GM23338 (cell line): ENCODE measurements at regions not wholly inside any gene's neighbourhood (a gene's known extent, or its start where the extent isn't known, plus 50 kb on each side); places are given as distances from the start of the nearest gene placed in this dataset.

ENCODE experiments used
- ATAC-seq: fragments of 200-7000 bp; cut with Tn5 transposase; 3 replicates; pipeline ENCODE4 v1.9.1; 2020
- DNase-seq: peaks from one replicate; pipeline ENCODE4 v3.0.0-alpha.2; 2015; ENCODE audit warnings: low spot score
- H2AFZ ChIP-seq: fragments of 200-600 bp; sonication (generic); 2 replicates; pipeline ENCODE4 v1.8.0; 2016; ENCODE audit warnings: antibody characterized with exemption, mild to moderate bottlenecking, moderate library complexity
- H3F3A ChIP-seq: fragments of 200-600 bp; sonication (generic); replicated peaks from 2 replicates; pipeline ENCODE4 v1.8.0; 2017; ENCODE audit warnings: antibody characterized with exemption, mixed run types, low read depth
- H3K27ac ChIP-seq: fragments of 200-600 bp; sonication (generic); 2 replicates; pipeline ENCODE4 v1.6.1; 2016; ENCODE audit warnings: low read depth
- H3K27me3 ChIP-seq: fragments of 200-600 bp; sonication (generic); 2 replicates; pipeline ENCODE4 v1.8.0; 2016; ENCODE audit warnings: mild to moderate bottlenecking, mixed run types, moderate library complexity; ENCODE audit not compliant: insufficient read depth
- H3K36me3 ChIP-seq: fragments of 200-600 bp; sonication (generic); 2 replicates; pipeline ENCODE4 v1.8.0; 2016; ENCODE audit warnings: mild to moderate bottlenecking; ENCODE audit not compliant: insufficient read depth
- H3K4me1 ChIP-seq: fragments of 200-600 bp; sonication (generic); 2 replicates; pipeline ENCODE4 v1.8.0; 2016; ENCODE audit warnings: mild to moderate bottlenecking, moderate library complexity; ENCODE audit not compliant: insufficient read depth
- H3K4me2 ChIP-seq: fragments of 200-600 bp; sonication (generic); 2 replicates; pipeline ENCODE4 v1.7.1; 2017; ENCODE audit warnings: mixed run types
- H3K4me3 ChIP-seq: fragments of 200-600 bp; sonication (generic); 2 replicates; pipeline ENCODE4 v1.6.1; 2016; ENCODE audit warnings: mixed run types
- H3K79me2 ChIP-seq: fragments of 200-600 bp; sonication (generic); replicated peaks from 2 replicates; pipeline ENCODE4 v1.8.0; 2017; ENCODE audit warnings: mild to moderate bottlenecking; ENCODE audit not compliant: insufficient read depth
- H3K9me2 ChIP-seq: fragments of 200-600 bp; sonication (generic); 2 replicates; pipeline ENCODE4 v1.8.0; 2017; ENCODE audit not compliant: insufficient read depth
- H4K20me1 ChIP-seq: fragments of 200-600 bp; sonication (generic); replicated peaks from 2 replicates; pipeline ENCODE4 v1.8.0; 2017; ENCODE audit warnings: mild to moderate bottlenecking; ENCODE audit not compliant: insufficient read depth
- H3K27ac Mint-ChIP-seq: 2 replicates; pipeline ENCODE4 v1.8.0; 2020; ENCODE audit warnings: inconsistent platforms, mild to moderate bottlenecking, moderate library complexity, mixed read lengths
- H3K27me3 Mint-ChIP-seq: 3 replicates; pipeline ENCODE4 v1.8.0; 2022; ENCODE audit warnings: low read depth, mild to moderate bottlenecking, moderate library complexity, mixed read lengths, inconsistent platforms; ENCODE audit not compliant: insufficient read depth, poor library complexity
- H3K36me3 Mint-ChIP-seq: 3 replicates; pipeline ENCODE4 v1.8.0; 2021; ENCODE audit warnings: low read depth, mild to moderate bottlenecking, inconsistent platforms, moderate library complexity, mixed read lengths
- H3K4me1 Mint-ChIP-seq: 3 replicates; pipeline ENCODE4 v1.8.0; 2020; ENCODE audit warnings: mild to moderate bottlenecking, inconsistent platforms, mixed read lengths
- H3K4me3 Mint-ChIP-seq: 3 replicates; pipeline ENCODE4 v1.8.0; 2021; ENCODE audit warnings: moderate library complexity, mild to moderate bottlenecking, inconsistent platforms, mixed read lengths
- H3K9me3 Mint-ChIP-seq: 3 replicates; pipeline ENCODE4 v1.8.0; 2020; ENCODE audit warnings: moderate library complexity, mild to moderate bottlenecking, inconsistent platforms, mixed read lengths
- CREB1 ChIP-seq: fragments of 250-450 bp; sonication (Bioruptor Pico); IDR thresholded peaks from 2 replicates; pipeline ENCODE4 v1.5.0; 2020; ENCODE audit warnings: low read depth, mild to moderate bottlenecking, moderate library complexity
- ETS1 ChIP-seq: IDR thresholded peaks from 2 replicates; pipeline ENCODE4 v1.6.1; 2016; ENCODE audit warnings: antibody characterized with exemption
- EZH2 ChIP-seq: fragments of 200-600 bp; sonication (generic); IDR thresholded peaks from one replicate; pipeline ENCODE4 v1.8.0; 2017; ENCODE audit warnings: antibody characterized with exemption, mild to moderate bottlenecking, low read depth; ENCODE audit not compliant: unreplicated experiment
- EZH2phosphoT487 ChIP-seq: fragments of 200-600 bp; sonication (generic); IDR thresholded peaks from one replicate; pipeline ENCODE4 v1.8.1; 2018; ENCODE audit warnings: antibody characterized with exemption; ENCODE audit not compliant: unreplicated experiment
- JUNB ChIP-seq: IDR thresholded peaks from one replicate; pipeline ENCODE4 v1.6.1; 2016; ENCODE audit warnings: antibody characterized with exemption; ENCODE audit not compliant: unreplicated experiment
- NANOG ChIP-seq: IDR thresholded peaks from 2 replicates; pipeline ENCODE4 v1.6.1; 2016; ENCODE audit warnings: antibody characterized with exemption, borderline replicate concordance
- POLR2AphosphoS5 ChIP-seq: IDR thresholded peaks from 2 replicates; pipeline ENCODE4 v1.6.1; 2016; ENCODE audit warnings: antibody characterized with exemption, low read depth
- REST ChIP-seq: IDR thresholded peaks from one replicate; pipeline ENCODE4 v1.6.1; 2018; ENCODE audit warnings: antibody characterized with exemption; ENCODE audit not compliant: unreplicated experiment
- STAT1 ChIP-seq: IDR thresholded peaks from one replicate; pipeline ENCODE4 v1.6.1; 2016; ENCODE audit warnings: antibody characterized with exemption; ENCODE audit not compliant: unreplicated experiment
- ZNF114 ChIP-seq: fragments of 250-450 bp; sonication (Bioruptor Pico); IDR thresholded peaks from 2 replicates; pipeline ENCODE4 v1.5.0; 2020; ENCODE audit warnings: mild to moderate bottlenecking, moderate library complexity
- ZNF331 ChIP-seq: fragments of 250-450 bp; sonication (Bioruptor Pico); IDR thresholded peaks from 2 replicates; pipeline ENCODE4 v1.5.0; 2020; ENCODE audit warnings: low read depth, mild to moderate bottlenecking, moderate library complexity
- TF ChIP-seq, protein P1 (sequence below), 2 experiments: fragments of 200-600 bp in 1 of 2; sonication (generic) in 1 of 2; conservative IDR thresholded peaks; 2 replicates each; pipeline versions ENCODE4 v1.5.1 to v1.6.1; 2016 to 2017; ENCODE audit warnings: antibody characterized with exemption in 2 of 2, low read depth in 2 of 2, mild to moderate bottlenecking in 2 of 2, moderate library complexity in 1 of 2
- TF ChIP-seq, protein P2 (sequence below): fragments of 250-450 bp; sonication (Bioruptor Pico); IDR thresholded peaks from 2 replicates; pipeline ENCODE4 v1.5.0; 2020; ENCODE audit warnings: mild to moderate bottlenecking, moderate library complexity

- no peak overlapping the region for H3K4me2 ChIP-seq
- no peak for TF ChIP-seq NANOG
- no peak for TF ChIP-seq ZNF114 (CRISPR knock-in tag)
- no peak for TF ChIP-seq EZH2phosphoT487
- no peak for TF ChIP-seq POLR2AphosphoS5
- no peak for TF ChIP-seq CREB1 (CRISPR knock-in tag)
- no peak for TF ChIP-seq JUNB
- TF ChIP-seq, protein P1, sequence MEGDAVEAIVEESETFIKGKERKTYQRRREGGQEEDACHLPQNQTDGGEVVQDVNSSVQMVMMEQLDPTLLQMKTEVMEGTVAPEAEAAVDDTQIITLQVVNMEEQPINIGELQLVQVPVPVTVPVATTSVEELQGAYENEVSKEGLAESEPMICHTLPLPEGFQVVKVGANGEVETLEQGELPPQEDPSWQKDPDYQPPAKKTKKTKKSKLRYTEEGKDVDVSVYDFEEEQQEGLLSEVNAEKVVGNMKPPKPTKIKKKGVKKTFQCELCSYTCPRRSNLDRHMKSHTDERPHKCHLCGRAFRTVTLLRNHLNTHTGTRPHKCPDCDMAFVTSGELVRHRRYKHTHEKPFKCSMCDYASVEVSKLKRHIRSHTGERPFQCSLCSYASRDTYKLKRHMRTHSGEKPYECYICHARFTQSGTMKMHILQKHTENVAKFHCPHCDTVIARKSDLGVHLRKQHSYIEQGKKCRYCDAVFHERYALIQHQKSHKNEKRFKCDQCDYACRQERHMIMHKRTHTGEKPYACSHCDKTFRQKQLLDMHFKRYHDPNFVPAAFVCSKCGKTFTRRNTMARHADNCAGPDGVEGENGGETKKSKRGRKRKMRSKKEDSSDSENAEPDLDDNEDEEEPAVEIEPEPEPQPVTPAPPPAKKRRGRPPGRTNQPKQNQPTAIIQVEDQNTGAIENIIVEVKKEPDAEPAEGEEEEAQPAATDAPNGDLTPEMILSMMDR (conservative IDR thresholded peaks at IDR 0.05; ENCODE audit: low read depth in 2 of 2) = no peak
- TF ChIP-seq ZNF331 (CRISPR knock-in tag) = no peak
- TF ChIP-seq ETS1 = no peak
- TF ChIP-seq, protein P2, sequence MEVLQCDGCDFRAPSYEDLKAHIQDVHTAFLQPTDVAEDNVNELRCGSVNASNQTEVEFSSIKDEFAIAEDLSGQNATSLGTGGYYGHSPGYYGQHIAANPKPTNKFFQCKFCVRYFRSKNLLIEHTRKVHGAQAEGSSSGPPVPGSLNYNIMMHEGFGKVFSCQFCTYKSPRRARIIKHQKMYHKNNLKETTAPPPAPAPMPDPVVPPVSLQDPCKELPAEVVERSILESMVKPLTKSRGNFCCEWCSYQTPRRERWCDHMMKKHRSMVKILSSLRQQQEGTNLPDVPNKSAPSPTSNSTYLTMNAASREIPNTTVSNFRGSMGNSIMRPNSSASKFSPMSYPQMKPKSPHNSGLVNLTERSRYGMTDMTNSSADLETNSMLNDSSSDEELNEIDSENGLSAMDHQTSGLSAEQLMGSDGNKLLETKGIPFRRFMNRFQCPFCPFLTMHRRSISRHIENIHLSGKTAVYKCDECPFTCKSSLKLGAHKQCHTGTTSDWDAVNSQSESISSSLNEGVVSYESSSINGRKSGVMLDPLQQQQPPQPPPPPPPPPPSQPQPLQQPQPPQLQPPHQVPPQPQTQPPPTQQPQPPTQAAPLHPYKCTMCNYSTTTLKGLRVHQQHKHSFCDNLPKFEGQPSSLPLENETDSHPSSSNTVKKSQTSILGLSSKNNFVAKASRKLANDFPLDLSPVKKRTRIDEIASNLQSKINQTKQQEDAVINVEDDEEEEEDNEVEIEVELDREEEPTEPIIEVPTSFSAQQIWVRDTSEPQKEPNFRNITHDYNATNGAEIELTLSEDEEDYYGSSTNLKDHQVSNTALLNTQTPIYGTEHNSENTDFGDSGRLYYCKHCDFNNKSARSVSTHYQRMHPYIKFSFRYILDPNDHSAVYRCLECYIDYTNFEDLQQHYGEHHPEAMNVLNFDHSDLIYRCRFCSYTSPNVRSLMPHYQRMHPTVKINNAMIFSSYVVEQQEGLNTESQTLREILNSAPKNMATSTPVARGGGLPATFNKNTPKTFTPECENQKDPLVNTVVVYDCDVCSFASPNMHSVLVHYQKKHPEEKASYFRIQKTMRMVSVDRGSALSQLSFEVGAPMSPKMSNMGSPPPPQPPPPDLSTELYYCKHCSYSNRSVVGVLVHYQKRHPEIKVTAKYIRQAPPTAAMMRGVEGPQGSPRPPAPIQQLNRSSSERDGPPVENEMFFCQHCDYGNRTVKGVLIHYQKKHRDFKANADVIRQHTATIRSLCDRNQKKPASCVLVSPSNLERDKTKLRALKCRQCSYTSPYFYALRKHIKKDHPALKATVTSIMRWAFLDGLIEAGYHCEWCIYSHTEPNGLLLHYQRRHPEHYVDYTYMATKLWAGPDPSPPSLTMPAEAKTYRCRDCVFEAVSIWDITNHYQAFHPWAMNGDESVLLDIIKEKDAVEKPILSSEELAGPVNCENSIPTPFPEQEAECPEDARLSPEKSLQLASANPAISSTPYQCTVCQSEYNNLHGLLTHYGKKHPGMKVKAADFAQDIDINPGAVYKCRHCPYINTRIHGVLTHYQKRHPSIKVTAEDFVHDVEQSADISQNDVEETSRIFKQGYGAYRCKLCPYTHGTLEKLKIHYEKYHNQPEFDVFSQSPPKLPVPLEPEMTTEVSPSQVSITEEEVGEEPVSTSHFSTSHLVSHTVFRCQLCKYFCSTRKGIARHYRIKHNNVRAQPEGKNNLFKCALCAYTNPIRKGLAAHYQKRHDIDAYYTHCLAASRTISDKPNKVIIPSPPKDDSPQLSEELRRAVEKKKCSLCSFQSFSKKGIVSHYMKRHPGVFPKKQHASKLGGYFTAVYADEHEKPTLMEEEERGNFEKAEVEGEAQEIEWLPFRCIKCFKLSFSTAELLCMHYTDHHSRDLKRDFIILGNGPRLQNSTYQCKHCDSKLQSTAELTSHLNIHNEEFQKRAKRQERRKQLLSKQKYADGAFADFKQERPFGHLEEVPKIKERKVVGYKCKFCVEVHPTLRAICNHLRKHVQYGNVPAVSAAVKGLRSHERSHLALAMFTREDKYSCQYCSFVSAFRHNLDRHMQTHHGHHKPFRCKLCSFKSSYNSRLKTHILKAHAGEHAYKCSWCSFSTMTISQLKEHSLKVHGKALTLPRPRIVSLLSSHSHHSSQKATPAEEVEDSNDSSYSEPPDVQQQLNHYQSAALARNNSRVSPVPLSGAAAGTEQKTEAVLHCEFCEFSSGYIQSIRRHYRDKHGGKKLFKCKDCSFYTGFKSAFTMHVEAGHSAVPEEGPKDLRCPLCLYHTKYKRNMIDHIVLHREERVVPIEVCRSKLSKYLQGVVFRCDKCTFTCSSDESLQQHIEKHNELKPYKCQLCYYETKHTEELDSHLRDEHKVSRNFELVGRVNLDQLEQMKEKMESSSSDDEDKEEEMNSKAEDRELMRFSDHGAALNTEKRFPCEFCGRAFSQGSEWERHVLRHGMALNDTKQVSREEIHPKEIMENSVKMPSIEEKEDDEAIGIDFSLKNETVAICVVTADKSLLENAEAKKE (CRISPR knock-in tag) = no peak
- no peak for TF ChIP-seq STAT1
- no peak for TF ChIP-seq EZH2
- no peak for TF ChIP-seq REST
- Mint-ChIP-seq H3K9me3 (peaks cover 55% of the 10 kb centered on the region), H3K36me3 (no peaks in the 10 kb centered on the region), H3K27ac (no peak overlapping the region), H3K27me3 (no peaks in the 10 kb centered on the region), H3K4me1 (no peaks in the 10 kb centered on the region), H3K4me3 (no peak overlapping the region)
- H3K4me3 ChIP-seq = no peak overlapping the region
- no peak for DNase-seq
- no peak for ATAC-seq
- no peaks in the 10 kb centered on the region for H4K20me1 ChIP-seq
- no peak overlapping the region for H3K27ac ChIP-seq
- H3K27me3 ChIP-seq = no peaks in the 10 kb centered on the region
- H3K4me1 ChIP-seq = no peaks in the 10 kb centered on the region
- H3K9me2 ChIP-seq = no peaks in the 10 kb centered on the region
- no peaks in the 10 kb centered on the region for H3K79me2 ChIP-seq
- no peak overlapping the region for H2AFZ ChIP-seq
- H3K36me3 ChIP-seq = peaks cover 8% of the 10 kb centered on the region; the same call in 1 of the 2 replicates
- no peaks in the 10 kb centered on the region for H3F3A ChIP-seq
These were observed 143.1 kb upstream of the GRIN3A start for GRCh38 chr9:101881508-101881907.
